ENCODE measurements at regions not wholly inside any gene's neighbourhood (a gene's known extent, or its start where the extent isn't known, plus 50 kb on each side); places are given as distances from the start of the nearest gene placed in this dataset.
"Not testable (repeated sequence)": the region's sequence is repeated elsewhere in the genome, so short reads cannot be mapped to it uniquely, and the experiment has no call there.

DNA sequence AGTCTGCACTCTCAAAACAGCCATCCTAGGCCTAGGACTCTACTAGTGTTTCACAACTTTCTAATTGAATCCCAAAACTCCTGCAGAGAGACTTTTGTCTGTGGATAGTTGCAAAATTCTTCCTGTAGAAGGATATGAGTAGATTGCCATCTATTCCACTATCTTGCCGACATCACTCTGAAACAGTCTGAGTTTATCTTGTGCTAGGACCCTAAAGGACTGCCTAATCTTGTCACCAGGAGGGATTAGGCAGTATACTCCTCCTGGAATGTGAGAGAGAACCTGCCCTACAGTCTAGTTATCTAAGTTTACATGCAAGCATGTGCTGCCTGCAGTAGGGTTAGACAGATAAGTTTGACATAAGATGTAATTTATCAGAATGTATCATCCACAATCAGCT lies 1646.6 kb upstream of the PCDH7 start:
- no peak for DNase-seq

DNA sequence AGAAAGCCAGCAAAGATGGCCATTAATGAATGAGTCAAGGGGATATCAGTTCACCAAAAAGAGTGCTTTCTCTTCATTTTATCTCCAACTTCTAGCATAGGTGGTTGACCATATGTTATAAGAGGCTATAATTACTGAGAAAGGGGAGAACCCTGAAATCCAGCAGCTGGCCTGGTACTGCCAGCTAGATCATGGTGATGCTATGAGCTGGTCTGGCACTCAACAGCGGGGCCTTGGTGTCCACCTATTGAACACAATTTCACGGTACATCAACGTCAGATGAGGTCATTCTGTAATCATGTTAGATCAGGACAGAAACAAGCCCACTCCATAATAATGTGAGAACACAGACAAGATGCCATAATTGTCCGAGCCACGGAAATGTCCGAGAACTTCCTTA lies 1644.8 kb upstream of the PCDH7 start:
- no peak for DNase-seq

DNA sequence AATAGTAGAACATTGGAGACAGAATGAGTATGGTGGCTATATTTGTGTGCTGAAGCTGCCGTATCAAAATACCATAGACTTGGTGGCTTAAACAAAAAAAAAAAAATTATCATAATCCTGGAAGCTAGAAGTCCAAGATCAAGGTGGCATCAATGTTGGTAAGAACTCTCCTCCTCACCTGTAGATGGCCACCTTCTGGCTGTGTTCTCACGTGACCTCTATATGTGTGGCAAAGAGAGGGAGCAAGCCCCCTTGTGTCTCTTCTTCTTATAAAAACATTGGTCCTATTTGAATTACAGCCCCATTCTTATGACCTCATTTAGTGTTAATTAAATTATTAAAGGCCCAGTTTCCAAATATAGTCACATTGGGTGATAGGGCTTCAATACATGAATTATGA lies 1640.9 kb upstream of the PCDH7 start:
- DNase-seq: no peak

DNA sequence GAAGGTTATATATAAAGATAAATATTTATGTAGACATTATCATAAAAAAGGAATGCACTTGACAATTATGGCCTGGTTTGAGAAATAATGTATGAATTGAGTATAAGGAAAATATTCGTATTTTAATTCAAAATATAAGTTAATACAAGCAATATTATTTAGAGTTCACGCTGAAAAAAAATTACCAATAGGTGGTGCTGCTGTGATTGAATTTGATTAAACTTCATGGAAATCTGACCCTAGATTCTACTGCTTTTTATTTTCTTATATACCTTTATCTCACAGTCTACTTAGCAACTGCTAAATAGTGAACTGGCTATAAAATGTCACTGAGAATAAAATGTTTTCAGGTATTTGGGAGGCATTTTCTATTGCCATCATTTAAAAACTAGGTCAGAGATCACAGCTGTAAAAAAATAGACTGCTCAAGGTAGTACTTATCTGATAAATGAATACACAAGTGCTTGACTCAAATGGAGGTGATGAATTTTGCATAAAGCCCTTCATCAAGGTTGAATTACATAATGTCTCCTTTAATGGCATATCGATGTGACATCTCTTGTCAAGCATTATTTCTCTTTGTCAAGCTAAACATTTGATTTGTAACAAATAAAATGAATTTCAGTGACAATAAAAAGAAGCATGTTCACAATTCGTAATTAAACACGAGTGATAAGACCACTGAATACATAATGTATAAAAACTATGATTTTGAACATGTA lies 1638.8 kb upstream of the PCDH7 start:
- no peak for DNase-seq

DNA sequence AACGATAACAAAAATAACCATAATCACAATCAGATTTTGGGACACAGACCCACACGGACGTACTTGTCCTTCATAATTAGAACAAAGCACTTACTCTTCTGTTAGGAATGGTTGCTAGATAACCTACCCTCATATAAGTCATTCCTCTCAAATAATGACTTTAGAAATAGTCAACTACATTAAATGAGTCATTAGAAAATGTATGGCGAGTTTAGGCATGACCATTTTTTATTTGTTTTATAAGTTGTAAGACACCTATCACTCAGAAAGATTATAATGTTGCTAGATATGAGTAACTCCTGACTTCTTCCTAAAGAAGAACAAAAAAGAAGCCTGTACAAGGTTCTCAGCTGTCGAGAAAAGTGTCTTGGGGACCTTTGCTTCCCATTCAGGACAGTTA lies 1637.5 kb upstream of the PCDH7 start:
- DNase-seq: no peak

DNA sequence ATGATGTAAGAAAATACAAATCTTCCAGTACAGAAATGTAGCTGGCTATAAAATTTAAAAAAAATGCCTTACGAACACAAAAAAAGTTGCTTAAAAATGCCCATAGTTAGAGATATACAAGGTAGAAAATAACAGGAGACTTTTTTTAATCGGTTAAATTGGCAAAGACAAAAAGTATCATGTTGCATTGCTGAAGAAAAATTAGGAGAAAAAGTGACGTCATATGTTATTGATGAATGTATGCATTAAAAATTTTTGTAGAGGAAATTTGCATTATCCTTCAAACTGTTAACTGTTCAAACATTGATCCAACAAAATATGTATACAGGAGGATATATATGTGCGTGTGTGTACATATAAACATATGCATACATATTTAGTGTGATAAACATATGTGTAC lies 1634.4 kb upstream of the PCDH7 start:
- no peak for DNase-seq

DNA sequence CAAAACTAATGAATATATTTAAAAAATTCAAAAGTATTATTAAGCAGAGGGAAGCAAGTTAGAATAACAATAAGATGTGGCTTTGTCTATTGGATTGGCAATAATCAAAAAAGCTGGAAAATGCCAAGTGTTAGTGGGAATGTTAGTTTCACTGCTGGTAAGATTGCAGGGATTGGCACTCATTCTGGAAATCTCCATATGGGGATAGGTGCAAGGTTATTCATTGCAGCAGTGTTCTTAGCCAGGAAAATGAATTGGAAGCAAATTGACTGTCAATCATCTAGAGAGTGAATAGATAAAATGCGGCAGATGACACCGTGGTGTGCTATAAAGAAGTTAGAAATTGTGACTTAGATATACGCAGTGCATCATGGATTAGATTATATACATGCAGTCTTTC lies 1615.5 kb upstream of the PCDH7 start:
- DNase-seq: no peak

DNA sequence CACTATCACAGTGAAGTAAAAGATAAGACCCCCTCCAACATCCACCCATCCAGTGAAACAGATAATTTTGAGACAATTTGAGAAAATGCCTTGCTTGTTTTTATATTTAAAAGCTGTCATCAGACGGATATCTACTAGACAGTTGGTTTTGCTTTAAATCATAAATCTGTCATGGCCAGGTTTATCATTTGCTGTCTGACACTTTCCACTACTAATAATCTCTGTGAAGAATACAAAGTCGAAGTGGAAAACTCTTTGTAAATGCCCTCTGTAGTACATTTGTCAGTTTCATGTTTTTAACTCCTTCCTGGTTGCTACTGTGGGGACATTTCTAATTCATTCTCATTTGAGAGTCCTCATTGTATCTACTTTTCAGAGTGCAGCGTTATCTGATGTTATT lies 1606.2 kb upstream of the PCDH7 start:
- no peak for DNase-seq

DNA sequence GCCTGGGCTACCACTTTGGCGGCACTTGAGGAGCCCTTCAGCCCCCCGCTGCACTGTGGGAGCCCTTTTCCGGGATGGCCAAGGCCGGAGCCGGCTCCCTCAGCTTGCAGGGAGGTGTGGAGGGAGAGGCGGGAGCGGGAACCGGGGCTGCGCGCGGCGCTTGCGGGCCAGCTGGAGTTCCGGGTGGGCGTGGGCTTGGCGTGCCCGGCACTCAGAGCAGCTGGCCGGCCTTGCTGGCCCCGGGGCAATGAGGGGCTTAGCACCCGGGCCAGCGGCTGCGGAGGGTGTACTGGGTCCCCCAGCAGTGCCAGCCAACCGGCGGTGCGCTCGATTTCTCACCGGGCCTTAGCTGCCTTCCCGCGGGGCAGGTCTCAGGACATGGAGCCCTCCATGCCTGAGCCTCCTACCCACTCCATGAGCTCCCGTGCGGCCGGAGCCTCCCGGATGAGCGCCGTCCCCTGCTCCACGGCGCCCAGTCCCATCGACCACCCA lies 1602.9 kb upstream of the PCDH7 start:
- DNase-seq: not testable (repeated sequence)

DNA sequence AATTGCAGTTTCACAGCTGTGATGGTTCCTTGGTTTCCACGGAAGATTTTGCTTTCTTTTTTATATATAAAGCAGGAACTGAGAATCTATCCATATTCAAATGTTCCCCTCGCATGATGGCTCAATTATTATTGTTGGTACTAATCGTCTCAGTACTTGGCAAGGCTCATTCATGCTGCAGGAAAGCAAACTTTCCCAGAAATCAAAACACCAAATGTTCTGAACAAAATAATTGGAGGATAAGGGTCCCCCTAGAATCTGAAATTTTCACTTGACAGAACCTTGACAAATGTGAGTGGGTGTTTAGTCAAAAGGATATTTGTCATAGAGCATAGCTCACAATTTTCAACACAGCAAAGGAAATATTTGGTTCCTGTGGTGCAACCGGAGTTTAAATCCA lies 1598.6 kb upstream of the PCDH7 start:
- no peak for DNase-seq

DNA sequence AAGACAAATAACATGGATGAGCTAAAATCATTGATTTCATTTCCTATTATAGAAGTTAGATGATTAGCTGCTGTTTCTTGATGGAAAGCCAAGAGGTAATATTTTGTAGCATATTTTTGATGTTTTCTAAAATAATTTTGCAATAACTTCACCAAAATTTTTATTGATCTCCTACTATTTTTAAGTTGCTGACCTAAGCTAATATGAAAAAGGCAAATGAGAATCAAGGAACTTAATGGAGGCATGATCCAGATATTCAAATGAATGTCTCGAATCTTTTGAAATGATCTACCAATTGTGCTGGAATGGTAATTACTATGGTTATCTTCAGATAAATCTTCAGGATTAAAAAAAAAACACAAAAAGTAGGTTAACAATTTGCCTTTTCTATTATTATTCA lies 1591.4 kb upstream of the PCDH7 start:
- no peak for DNase-seq

DNA sequence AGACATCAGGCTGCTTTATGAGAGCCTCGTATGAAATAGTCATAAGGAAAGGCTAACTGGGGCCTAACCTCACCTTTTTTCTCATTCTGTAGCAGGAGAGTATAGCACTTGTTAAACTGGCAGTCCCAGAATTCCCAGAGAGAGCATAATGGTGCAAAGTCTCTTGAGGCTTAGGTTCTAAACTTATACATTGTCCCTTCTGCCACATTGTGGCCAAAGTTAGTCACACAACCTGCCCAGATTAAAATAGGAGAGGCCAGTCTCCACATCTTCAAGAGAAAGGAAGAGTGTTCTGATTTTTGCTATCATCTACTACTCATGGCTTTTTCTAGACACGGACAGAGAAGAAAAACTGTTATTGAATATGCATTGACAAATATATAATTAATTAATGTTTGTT lies 1588.9 kb upstream of the PCDH7 start:
- DNase-seq: no peak

DNA sequence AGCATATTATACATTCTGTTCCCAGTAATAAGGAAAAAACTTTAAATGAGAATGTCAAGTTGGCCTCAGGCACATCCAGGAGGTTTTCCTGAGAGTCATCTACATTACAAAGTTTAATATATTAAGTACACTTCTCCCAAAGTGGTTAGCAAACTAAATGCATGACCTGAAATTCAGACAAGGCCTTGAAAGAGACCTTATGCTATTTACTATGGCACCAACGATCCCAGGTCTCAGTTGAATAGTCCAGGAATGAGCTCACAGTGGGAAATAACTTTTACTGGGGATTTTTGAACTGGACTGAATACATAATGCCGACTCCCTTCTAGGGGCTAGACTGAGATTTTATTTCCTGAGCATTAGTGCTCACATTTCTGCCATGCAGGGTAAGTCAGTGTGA lies 1577.5 kb upstream of the PCDH7 start:
- peak; percentile 10 for DNase-seq

DNA sequence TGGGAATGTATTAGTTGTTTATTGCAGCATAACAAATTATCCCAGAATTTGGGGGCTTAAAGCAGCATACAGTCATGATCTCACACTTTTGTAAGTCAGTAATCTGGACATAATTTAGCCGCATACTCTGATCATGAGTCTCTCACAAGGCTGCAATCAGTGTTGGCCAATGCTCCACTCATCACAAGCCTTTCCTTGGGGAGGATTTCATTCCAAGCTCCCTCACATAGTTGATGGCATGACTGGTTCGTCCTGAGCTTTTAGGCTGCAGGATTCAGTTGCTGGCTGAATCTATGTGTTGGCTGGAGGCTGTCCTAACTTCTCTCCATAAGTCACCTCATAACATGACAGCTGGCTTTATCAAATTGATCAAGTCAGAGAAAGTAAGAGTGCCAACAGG lies 1568.6 kb upstream of the PCDH7 start:
- DNase-seq: no peak

DNA sequence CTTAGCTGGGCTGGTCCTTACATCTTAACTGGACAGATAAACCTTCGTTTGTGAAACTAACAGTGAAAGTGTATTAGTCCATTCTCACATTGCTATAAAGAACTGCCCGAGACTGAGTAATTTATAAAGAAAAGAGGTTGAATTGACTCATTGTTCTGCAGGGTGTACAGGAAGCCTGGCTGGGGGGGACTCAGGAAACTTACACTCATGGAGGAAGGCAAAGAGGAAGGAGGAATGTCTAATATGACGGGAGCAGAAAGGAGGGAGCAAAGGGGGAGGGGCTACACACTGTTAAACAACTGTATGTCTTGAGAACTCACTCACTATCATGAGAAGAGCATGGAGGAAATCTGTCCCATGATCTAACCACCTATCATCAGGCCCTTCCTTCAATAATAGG lies 1566.5 kb upstream of the PCDH7 start:
- no peak for DNase-seq

DNA sequence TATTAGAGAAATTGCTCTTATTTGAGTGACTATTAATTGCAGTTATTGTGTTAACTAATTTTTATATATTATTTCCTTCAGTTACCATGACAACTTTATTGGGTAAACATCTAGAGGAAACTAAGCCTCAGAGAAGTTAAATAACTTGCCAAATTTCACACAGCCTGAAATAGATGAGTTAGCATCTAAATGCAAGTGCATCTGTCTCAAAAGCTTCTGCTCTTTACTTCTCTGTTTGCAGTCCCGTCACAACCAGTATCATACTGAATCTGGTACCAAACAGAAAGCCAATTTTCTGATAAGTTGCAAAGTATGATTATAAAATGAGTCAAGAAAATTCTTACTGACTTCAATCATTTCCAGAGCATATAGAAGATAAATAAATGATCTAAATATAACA lies 1544.9 kb upstream of the PCDH7 start:
- DNase-seq: no peak

DNA sequence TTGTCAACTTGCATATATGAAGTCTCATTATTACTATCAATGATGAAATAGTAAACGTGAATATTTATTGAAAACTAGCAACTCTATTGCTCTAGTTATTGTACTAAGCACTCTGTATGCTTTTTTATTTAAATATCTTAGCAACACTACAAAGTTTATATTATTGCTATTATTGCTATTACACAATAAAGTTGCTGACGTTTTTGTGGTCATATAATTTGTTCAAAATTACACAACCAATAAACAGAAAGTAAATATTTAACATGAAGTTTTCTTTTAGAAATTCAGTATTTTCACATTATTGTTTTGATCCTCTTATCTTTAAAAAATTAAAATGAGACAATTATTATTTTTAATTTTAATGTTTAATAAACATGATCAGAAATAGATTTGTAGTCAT lies 1521.1 kb upstream of the PCDH7 start:
- DNase-seq: no peak

DNA sequence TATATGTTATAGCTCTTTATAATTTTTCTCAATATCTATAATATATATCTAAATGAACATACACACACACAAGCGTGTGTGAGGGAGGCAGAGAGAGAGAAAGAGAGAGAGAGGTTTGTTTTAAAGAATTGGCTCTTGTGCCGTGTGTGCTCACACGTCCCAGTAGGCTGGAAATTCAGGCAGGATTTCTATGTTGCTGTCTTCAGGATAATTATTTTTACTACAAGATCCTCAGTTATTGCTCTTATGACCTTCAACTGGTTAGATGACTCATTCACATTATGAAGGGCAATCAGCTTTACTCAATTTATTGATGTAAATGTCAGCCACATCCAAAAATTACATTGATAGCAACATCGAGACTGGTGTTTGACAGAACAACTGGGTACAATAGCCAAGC lies 1520.7 kb upstream of the PCDH7 start:
- DNase-seq: no peak

DNA sequence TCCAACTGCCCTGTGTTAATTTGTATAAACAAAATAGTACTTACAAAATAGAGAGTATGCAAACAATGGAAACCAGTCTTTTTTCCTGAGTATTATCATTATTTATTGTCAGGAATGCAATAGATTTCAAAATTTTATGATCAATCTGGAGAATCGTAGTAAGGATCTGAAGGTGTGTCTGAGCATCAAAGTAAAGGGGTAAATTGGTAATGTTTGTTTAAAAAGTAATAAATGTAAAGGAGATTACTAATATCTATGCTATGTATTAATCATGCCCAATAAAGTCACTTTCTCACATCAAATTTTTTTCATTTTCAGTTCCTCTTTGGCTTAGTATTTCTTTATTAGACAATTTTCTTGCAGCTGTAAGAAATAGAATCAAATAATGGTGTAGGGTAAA lies 1507.1 kb upstream of the PCDH7 start:
- DNase-seq: no peak

DNA sequence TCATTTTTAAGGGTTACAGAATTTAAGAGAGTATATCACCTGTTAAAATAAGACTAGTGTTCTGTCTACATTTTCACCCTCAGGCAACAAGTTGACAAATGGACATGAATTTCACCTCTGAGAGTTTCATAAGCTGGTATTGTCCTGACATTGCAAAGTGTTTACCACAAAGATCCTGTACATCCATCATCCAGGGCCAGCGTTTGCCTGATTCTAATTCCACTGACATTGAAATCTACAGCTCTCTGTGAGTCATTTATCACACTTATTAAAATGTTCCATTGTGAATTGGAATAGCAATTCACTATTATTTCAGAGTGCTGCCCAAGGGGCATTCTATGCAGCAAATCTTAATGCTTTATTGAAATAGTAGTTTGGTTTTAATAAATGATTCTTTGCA lies 1499.4 kb upstream of the PCDH7 start:
- DNase-seq: no peak

DNA sequence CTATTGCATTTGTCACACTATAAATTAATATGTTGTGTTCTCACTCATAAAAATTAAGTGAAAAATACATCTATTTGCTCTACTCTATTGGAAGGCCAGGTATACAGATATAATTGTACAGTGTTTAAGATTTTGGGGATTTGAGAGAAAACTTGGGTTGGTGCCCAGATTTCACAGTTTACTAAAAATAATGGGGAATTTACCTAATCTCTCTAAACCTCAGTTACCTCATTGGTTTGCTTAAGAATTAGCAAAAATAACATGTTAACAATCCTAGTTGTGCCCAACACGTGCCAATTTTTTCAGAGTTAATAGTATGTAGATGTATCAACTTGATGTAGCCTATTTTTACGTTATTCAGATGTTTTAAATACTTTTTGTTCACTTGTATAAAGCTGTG lies 1495.3 kb upstream of the PCDH7 start:
- DNase-seq: no peak

DNA sequence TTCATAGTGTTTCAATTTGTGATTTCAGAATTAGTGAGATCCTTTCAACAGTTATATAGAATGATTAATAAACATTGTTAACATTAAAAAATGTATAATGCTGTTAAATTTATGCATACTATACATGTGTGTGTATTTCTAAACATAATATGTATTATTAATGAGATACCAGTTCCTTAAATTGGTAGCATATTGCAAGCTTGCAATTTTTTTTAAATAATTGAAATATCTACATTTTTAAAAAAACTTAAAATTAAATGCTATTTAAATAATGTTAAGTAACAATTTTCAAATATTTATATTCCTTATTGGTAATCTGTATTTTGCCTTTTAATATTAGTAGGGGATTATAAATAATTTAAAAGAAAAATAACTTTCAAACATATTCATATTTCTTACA lies 1479.5 kb upstream of the PCDH7 start:
- no peak for DNase-seq

DNA sequence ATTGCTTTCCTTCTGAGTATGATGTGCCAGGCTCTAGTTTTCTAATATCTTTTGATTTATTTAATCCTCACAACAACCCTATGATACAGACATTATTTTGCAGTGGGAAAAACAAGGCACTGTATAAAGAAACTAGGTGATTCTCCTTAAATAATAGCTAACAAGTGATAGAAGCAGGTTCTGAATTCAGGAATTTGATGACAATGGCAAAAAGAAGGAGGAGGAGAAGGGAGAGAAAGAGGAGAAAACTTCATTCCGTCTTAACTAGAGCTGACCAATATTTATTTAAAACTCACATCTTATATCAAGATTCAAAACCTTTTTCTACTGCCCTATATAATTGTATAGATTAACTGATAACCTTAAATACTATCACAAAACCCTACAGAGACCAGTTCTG lies 1477.1 kb upstream of the PCDH7 start:
- DNase-seq: no peak

DNA sequence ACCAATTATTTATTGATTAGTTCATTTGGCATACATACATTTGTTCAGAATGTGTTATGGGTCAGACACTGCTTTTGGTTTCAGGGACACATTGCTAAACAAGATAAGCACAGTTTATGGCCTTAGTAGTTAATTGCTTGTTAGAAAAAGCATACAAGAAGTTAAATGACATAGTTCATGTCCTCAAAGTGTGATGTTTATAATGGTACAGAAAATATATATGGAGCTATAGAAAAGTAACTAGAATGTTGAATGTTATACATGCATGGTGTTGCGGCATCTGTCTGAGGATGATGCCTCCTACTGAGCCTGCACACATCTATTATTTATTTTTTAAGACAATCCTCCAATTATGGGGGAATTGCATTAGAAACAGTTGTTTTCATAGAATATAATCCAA lies 1476.3 kb upstream of the PCDH7 start:
- no peak for DNase-seq

DNA sequence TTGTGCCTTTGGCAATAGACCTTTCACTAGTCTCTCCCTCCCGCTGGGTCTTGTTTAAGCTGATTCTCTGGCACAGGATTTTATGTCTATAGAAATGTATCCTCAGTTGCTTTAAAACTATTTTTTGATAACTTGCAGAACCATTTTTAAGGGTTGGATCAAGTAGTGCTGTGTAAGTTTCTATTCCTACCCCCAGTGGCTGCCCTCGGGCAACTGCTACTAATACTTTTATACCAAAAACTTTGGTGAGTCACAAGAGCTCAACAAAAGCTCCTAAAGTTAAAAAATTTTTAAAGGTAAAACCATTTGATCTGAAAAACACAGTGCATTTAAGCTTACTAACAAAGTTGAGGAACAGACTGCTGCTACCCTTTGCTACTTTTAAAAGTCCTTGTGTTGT lies 1460.6 kb upstream of the PCDH7 start:
- no peak for DNase-seq

DNA sequence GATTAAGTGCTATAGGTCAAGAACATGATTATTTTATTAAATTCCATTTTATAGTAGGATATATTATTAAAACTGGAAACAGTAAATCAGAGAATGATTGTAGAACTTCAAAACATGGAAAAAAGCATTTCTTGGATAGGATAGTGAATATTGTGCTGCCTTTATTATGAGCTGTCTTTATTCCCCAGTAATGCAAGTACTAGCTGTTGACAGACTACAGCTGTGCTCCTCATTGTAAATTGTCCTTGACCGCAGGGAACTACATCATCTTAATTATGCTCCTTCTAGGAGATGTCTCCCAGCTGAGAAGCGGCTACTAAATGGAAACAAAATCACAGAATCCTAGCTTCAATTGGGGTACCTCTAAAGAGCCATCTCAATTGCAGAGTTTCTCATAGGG lies 1457.2 kb upstream of the PCDH7 start:
- no peak for DNase-seq
